ENCODE measurements at regions not wholly inside any gene's neighbourhood (a gene's known extent, or its start where the extent isn't known, plus 50 kb on each side); places are given as distances from the start of the nearest gene placed in this dataset.

DNA sequence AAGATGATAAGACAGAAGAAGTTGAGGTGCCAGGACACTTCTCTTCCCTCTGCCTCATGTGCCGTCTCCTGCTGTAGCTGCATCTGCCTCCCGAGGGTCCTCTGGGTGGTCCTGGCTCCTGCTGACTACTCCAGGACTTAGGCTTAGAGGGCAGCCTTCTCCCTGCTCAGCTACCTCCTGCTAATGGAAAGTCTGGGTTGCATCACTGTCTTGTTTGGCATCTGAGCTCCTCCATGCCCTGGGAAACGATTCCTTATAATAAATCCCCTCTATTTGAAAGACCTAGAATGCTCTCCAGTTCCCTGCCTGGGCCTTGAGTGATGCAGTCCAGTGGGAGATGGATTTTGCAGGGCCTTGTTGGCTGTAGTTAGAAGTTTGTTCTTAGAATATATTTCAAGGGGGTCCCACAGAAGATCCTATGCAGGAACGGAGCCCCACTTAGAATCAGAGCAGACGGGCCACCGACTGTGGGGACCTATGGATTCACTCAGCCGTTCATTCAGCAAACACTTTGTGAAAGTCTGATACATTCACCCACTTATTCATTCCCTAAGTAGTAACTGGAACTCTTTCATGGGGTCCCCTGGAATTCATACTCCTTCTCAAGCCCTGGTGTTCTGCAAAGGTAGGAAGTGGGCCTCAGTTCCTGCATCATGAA is 269.8 kb upstream of the HDAC4 start:
- no peaks in the 10 kb centered on the region for H3K27me3 Mint-ChIP-seq
- POLR2A ChIA-PET, result no interaction called here
- DNase-seq, result no peak
- H3K36me3 Mint-ChIP-seq (ENCODE audit: low read depth), result no peaks in the 10 kb centered on the region
- H3K4me1 Mint-ChIP-seq, result no peaks in the 10 kb centered on the region
- H3K4me3 Mint-ChIP-seq, result no peak overlapping the region
- CTCF ChIA-PET, result no interaction called here
- H3K9me3 Mint-ChIP-seq, result no peaks in the 10 kb centered on the region
- H3K27ac Mint-ChIP-seq, result no peak overlapping the region

GRCh38 chr2:239669899-239670460 is 269.2 kb upstream of the HDAC4 start:
- no peaks in the 10 kb centered on the region for H3K9me3 Mint-ChIP-seq
- POLR2A ChIA-PET, result no interaction called here
- H3K4me1 Mint-ChIP-seq, result no peaks in the 10 kb centered on the region
- no peaks in the 10 kb centered on the region for H3K27me3 Mint-ChIP-seq
- H3K36me3 Mint-ChIP-seq (ENCODE audit: low read depth), result no peaks in the 10 kb centered on the region
- DNase-seq, result no peak
- no peak overlapping the region for H3K27ac Mint-ChIP-seq
- CTCF ChIA-PET, result no interaction called here
- no peak overlapping the region for H3K4me3 Mint-ChIP-seq

- DNase-seq, result no peak
- ChIA-PET CTCF (no interaction called here), POLR2A (no interaction called here)
- no peak overlapping the region for H3K27ac Mint-ChIP-seq
- H3K4me1 Mint-ChIP-seq, result no peaks in the 10 kb centered on the region
- H3K9me3 Mint-ChIP-seq, result no peaks in the 10 kb centered on the region
- H3K36me3 Mint-ChIP-seq (ENCODE audit: low read depth), result no peaks in the 10 kb centered on the region
- no peak overlapping the region for H3K4me3 Mint-ChIP-seq
- no peaks in the 10 kb centered on the region for H3K27me3 Mint-ChIP-seq
Measured at GRCh38 chr2:239669181-239669898, 268.5 kb upstream of the HDAC4 start.

DNA sequence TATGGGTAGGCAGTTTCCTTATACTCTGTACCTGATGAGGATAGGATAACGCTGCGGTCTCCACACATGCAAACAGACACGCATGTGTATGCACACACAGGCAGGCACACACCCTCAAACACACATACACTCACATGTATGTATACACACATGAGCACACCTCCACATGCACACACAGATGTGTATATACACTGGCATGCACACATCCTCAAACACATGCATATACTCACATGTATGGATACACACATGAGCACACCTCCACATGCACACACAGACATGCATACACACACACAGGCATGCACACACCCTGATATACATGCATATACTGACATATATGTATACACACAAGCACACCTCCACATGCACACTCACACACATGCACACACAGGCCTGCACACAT is 267.8 kb upstream of the HDAC4 start:
- no peak overlapping the region for H3K4me3 Mint-ChIP-seq
- CTCF ChIA-PET, result no interaction called here
- no peak for DNase-seq
- no peaks in the 10 kb centered on the region for H3K36me3 Mint-ChIP-seq (ENCODE audit: low read depth)
- H3K4me1 Mint-ChIP-seq, result no peaks in the 10 kb centered on the region
- POLR2A ChIA-PET, result no interaction called here
- H3K27ac Mint-ChIP-seq, result no peak overlapping the region
- no peaks in the 10 kb centered on the region for H3K9me3 Mint-ChIP-seq
- no peaks in the 10 kb centered on the region for H3K27me3 Mint-ChIP-seq

- Mint-ChIP-seq H3K27ac (no peak overlapping the region), H3K4me3 (no peak overlapping the region), H3K4me1 (no peaks in the 10 kb centered on the region), H3K36me3 (ENCODE audit: low read depth) (no peaks in the 10 kb centered on the region), H3K9me3 (no peaks in the 10 kb centered on the region), H3K27me3 (peaks cover 2% of the 10 kb centered on the region)
- CTCF ChIA-PET, result no interaction called here
- no peak for DNase-seq
- POLR2A ChIA-PET, result no interaction called here
Measured at GRCh38 chr2:239668042-239668441, 267.2 kb upstream of the HDAC4 start.

DNA sequence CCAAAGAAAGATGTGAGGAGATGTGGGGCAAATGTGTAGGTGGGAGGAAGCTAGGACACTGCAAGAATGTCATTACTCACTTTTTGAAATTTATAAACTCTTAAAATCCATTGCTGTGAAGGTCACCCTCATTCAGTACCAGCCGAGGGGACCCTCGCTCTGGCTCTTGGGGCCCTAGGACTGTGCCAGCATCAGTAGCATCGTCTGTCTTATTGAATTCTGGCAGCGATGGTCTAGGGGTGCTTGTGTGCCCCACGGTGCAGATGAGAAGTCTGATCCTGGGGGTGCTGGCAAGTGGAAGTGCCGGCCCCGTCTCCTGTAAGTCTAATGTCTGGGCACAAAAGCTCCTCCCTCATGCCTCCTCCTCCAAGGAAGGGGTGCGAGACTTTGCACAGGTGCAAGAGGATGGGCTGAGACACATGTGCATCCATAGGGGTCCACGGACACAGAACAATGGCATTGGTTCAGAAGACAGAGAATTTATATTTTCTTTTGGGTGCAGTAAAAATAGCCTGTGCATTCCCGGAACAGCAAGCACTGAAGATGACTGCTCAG is 266.7 kb upstream of the HDAC4 start:
- no peak for DNase-seq
- Mint-ChIP-seq H3K4me1 (no peaks in the 10 kb centered on the region), H3K27ac (no peak overlapping the region), H3K27me3 (peaks cover 8% of the 10 kb centered on the region), H3K4me3 (no peak overlapping the region), H3K9me3 (no peaks in the 10 kb centered on the region), H3K36me3 (ENCODE audit: low read depth) (no peaks in the 10 kb centered on the region)
- ChIA-PET CTCF (no interaction called here), POLR2A (no interaction called here)

- no peaks in the 10 kb centered on the region for H3K4me1 Mint-ChIP-seq
- H3K9me3 Mint-ChIP-seq, result no peaks in the 10 kb centered on the region
- H3K27me3 Mint-ChIP-seq, result peaks cover 14% of the 10 kb centered on the region
- no peak overlapping the region for H3K4me3 Mint-ChIP-seq
- H3K36me3 Mint-ChIP-seq (ENCODE audit: low read depth), result no peaks in the 10 kb centered on the region
- DNase-seq, result no peak
- no peak overlapping the region for H3K27ac Mint-ChIP-seq
- ChIA-PET CTCF (no interaction called here), POLR2A (no interaction called here)
Measured at GRCh38 chr2:239666855-239667376, 266.1 kb upstream of the HDAC4 start.

GRCh38 chr2:239666053-239666854 is 265.4 kb upstream of the HDAC4 start:
- Mint-ChIP-seq H3K4me1 (peaks cover under 1% of the 10 kb centered on the region), H3K27ac (no peak overlapping the region), H3K4me3 (no peak overlapping the region), H3K27me3 (peaks cover 20% of the 10 kb centered on the region), H3K9me3 (no peaks in the 10 kb centered on the region), H3K36me3 (ENCODE audit: low read depth) (no peaks in the 10 kb centered on the region)
- DNase-seq, result no peak
- ChIA-PET CTCF (no interaction called here), POLR2A (no interaction called here)

- Mint-ChIP-seq H3K27ac (no peak overlapping the region), H3K9me3 (no peaks in the 10 kb centered on the region), H3K27me3 (peaks cover 23% of the 10 kb centered on the region), H3K36me3 (ENCODE audit: low read depth) (no peaks in the 10 kb centered on the region), H3K4me3 (no peak overlapping the region), H3K4me1 (peaks cover 2% of the 10 kb centered on the region)
- ChIA-PET CTCF (no interaction called here), POLR2A (no interaction called here)
- no peak for DNase-seq
Measured at GRCh38 chr2:239664216-239664810, 263.5 kb upstream of the HDAC4 start.

DNA sequence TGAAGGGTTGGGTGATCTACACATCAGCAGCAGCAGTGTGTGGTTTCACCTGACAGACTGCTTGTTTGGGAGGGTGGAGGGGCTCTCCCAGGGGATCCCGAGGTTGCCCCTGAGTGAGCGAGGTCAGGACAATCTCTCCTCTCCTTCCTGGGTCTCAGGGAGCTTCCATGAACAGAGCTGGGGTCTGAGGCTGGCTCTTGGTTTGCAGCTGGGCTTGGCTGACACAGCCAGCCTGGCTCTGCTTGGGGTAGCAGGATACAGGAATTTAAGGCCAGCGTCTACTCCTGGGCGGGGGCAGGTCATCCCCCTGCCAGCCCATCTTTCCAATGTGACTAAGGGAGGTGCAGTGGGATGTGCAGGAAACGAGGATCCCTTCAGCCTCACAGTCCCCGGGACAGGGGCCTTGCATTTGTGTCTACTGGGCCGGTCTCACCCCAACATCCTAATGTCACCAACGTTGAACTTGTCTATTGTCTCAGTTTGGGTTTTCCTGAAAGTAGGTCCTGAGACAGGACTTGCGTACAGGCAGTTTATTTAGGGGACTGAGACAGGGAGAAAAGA is 262.6 kb upstream of the HDAC4 start:
- Mint-ChIP-seq H3K27ac (no peak overlapping the region), H3K4me1 (peaks cover 2% of the 10 kb centered on the region), H3K36me3 (ENCODE audit: low read depth) (no peaks in the 10 kb centered on the region), H3K4me3 (no peak overlapping the region), H3K27me3 (peaks cover 23% of the 10 kb centered on the region), H3K9me3 (no peaks in the 10 kb centered on the region)
- POLR2A ChIA-PET, result no interaction called here
- CTCF ChIA-PET, result no interaction called here
- no peak for DNase-seq

DNA sequence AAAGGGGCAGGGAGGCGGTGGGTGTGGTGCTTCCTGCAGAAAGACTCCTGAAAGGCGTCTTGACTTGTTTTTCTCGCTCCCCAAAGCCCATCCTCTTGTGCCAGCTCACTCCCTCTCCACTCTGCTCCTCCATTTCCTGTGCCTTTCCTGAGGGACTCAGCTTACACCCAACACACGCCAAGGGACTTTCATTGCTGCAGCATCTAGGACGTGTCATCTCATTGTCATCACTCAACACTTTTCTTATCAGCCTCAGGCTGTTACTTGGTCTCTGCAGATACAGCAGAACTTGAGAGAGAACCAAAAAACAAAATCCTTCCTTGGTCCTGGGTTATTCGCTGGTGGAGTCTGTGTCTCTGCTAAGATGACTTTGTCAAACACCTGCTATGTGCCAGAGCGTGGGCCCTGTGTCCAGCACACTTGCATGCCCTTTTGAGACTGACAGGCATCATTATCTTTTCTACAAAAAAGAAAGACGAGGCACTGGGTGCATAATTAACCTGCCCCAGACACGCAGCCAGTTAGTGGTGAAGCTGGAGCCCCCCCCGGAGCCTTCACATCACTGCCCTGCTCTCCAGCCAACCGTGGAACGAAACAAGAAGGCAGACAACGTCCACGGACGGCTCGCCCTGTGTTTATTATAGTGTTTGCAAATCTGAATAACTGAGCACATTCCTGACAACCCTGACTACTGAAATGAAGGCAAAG is 261.7 kb upstream of the HDAC4 start:
- Mint-ChIP-seq H3K9me3 (no peaks in the 10 kb centered on the region), H3K27me3 (peaks cover 28% of the 10 kb centered on the region), H3K4me1 (peaks cover 2% of the 10 kb centered on the region), H3K27ac (no peak overlapping the region), H3K36me3 (ENCODE audit: low read depth) (no peaks in the 10 kb centered on the region), H3K4me3 (no peak overlapping the region)
- ChIA-PET POLR2A (no interaction called here), CTCF (no interaction called here)
- DNase-seq, result no peak
